RWPE1 (cell line): ENCODE measurements at regions not wholly inside any gene's neighbourhood (a gene's known extent, or its start where the extent isn't known, plus 50 kb on each side); places are given as distances from the start of the nearest gene placed in this dataset.

Experiments
- CTCF ChIA-PET: fragments of 350-600 bp; sonication (Branson Sonifier 250); formaldehyde crosslinking; extraction: SDS; loops from one replicate; lab custom pipeline; 2021; lab: Yijun Ruan, JAX
- POLR2A ChIA-PET: fragments of 400-600 bp; formaldehyde crosslinking; extraction: SDS; loops from one replicate; lab custom pipeline; 2020; ENCODE audit warnings: antibody characterized with exemption; ENCODE audit not compliant: low non-redundant PET; lab: Yijun Ruan, JAX
- DNase-seq: peaks from one replicate; pipeline ENCODE4 v3.0.0; 2012; ENCODE audit warnings: low spot score
- H3K27ac ChIP-seq: fragments of 450-650 bp; 2 replicates; pipeline ENCODE4 v1.5.1; 2017
- CTCF ChIP-seq: fragments of 450-650 bp; conservative IDR thresholded peaks from 2 replicates; pipeline ENCODE4 v1.5.1; 2017; ENCODE audit warnings: low read depth, mild to moderate bottlenecking

GRCh38 chr13:29947839-29948238 is 97.4 kb upstream of the UBL3 start:
- H3K27ac ChIP-seq: no peak overlapping the region
- ChIA-PET CTCF (no interaction called here), POLR2A (no interaction called here)
- no peak for DNase-seq
- TF ChIP-seq CTCF: no peak

GRCh38 chr13:29946093-29946492 is 95.7 kb upstream of the UBL3 start:
- DNase-seq: no peak
- ChIA-PET POLR2A (no interaction called here), CTCF (no interaction called here)
- H3K27ac ChIP-seq: no peak overlapping the region
- TF ChIP-seq CTCF: no peak

GRCh38 chr13:29943686-29944085 is 93.3 kb upstream of the UBL3 start:
- DNase-seq: no peak
- CTCF ChIA-PET: no interaction called here
- no peak for TF ChIP-seq CTCF
- no peak overlapping the region for H3K27ac ChIP-seq
- POLR2A ChIA-PET: no interaction called here

- ChIA-PET CTCF (no interaction called here), POLR2A (no interaction called here)
- TF ChIP-seq CTCF: no peak
- no peak for DNase-seq
- H3K27ac ChIP-seq: no peak overlapping the region
Measured at GRCh38 chr13:29943273-29943672, 92.9 kb upstream of the UBL3 start.

GRCh38 chr13:29940715-29941114 is 90.3 kb upstream of the UBL3 start:
- ChIA-PET POLR2A (no interaction called here), CTCF (no interaction called here)
- H3K27ac ChIP-seq: no peak overlapping the region
- no peak for DNase-seq
- no peak for TF ChIP-seq CTCF

- DNase-seq: no peak
- ChIA-PET POLR2A (no interaction called here), CTCF (no interaction called here)
- no peak for TF ChIP-seq CTCF
- H3K27ac ChIP-seq: no peak overlapping the region
Measured at GRCh38 chr13:29939158-29939557, 88.7 kb upstream of the UBL3 start.

- ChIA-PET POLR2A (no interaction called here), CTCF (no interaction called here)
- no peak for DNase-seq
Measured at GRCh38 chr13:29937841-29938240, 87.4 kb upstream of the UBL3 start.

More at GRCh38 chr13:29937841-29938240, 87.4 kb upstream of the UBL3 start:
- H3K27ac ChIP-seq: no peak overlapping the region
- no peak for TF ChIP-seq CTCF
